Memory B cell (primary cell): ENCODE measurements at regions not wholly inside any gene's neighbourhood (a gene's known extent, or its start where the extent isn't known, plus 50 kb on each side); places are given as distances from the start of the nearest gene placed in this dataset.

Experiments used
- ATAC-seq: fragments of 150-1000 bp; cut with Tn5 transposase; 2 replicates; pipeline ENCODE4 v1.10.0; 2021; ENCODE audit warnings: low read depth, mild to moderate bottlenecking, moderate library complexity
- DNase-seq, 2 donors: peaks; one replicate each; pipeline ENCODE4 v3.0.0; 2022; ENCODE audit warnings: low spot score in 2 of 2
- H3K27ac Mint-ChIP-seq: one replicate; pipeline ENCODE4 v1.8.0; 2022; ENCODE audit warnings: mild to moderate bottlenecking, moderate library complexity, mixed read lengths
- H3K27me3 Mint-ChIP-seq: one replicate; pipeline ENCODE4 v1.8.0; 2022; ENCODE audit warnings: mixed read lengths
- H3K36me3 Mint-ChIP-seq: one replicate; pipeline ENCODE4 v1.8.0; 2022; ENCODE audit warnings: mild to moderate bottlenecking, mixed read lengths
- H3K4me1 Mint-ChIP-seq: one replicate; pipeline ENCODE4 v1.8.0; 2022; ENCODE audit warnings: mixed read lengths
- H3K4me3 Mint-ChIP-seq: one replicate; pipeline ENCODE4 v1.8.0; 2022; ENCODE audit warnings: mild to moderate bottlenecking, moderate library complexity, mixed read lengths
- H3K9me3 Mint-ChIP-seq: one replicate; pipeline ENCODE4 v1.8.0; 2022; ENCODE audit warnings: mixed read lengths

DNA sequence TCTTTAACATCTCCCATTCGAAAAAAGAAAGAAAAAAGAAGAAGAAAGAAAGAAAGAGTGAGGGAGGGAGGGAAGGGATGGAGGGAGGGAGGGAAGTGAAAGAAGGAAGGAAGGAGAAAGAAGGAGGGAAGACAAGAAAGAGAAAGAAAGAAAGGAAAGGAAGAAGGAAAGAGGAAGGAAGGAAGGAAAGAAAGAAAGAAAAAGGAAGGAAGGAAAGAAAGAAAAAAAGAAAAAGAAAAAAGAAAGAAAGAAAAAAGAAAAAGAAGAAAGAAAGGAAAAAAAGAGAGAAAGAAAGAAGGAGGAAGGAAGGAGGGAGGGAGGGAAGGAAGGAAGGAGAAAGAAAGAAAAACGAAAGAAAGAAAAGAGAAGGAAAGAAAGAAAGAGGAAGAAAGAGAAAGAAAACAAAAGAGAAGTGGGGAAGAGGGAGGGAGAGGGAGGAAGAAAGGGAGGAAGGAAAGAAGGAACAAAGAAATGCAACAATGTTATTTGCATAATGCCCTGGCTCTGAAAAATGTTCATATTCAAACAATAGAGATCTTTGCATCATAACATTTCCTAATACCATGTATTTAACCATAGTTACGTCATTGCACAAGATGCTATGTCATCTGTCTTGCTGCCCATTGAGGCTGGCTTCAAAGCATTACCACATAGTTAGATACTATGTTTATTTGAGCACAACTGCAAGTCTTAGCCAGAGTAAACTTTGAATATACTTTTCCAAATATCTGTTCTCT, 550.6 kb downstream of the DSC3 start:
- ATAC-seq = no peak
- Mint-ChIP-seq H3K4me3 (no peak overlapping the region), H3K9me3 (peaks cover 8% of the 10 kb centered on the region), H3K36me3 (no peaks in the 10 kb centered on the region), H3K4me1 (no peaks in the 10 kb centered on the region), H3K27me3 (no peaks in the 10 kb centered on the region), H3K27ac (no peak overlapping the region)
- DNase-seq = no peak

DNA sequence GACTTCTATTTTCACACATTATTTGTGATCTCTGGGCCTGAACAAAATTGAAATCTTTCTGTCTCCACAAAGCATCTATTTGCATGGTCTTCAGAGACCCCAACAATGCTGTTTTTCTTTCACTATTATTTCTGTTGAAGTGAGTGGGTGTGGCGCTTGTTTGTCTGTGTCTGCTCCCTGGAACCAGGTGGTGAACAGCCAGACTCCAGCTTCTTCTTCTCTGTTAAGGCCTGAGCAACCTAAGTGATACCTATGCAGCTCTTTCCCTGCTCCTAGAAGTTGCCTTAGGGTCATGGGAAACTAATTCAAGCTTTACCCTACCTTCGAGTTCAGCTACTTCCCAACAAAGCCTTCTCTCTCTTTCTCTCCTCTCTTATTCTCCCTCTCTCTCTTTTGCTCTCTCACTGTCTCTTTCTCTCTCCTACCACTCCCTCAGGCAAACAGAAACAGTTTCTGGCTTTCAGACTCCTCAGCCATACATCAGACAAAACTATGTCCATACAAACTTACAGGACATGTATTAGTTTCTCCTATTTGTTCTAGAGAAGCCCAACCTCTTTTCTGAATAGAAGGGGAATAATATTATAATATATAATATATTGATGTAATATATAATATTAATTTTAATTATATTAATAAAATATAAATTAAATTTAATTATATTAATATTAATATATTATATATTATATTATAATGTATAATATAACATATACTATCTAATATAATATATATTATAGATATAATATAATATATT, 552.5 kb downstream of the DSC3 start:
- ATAC-seq (no peak), DNase-seq (no peak)
- Mint-ChIP-seq H3K4me3 (no peak overlapping the region), H3K27ac (no peak overlapping the region), H3K9me3 (peaks cover 7% of the 10 kb centered on the region), H3K27me3 (no peaks in the 10 kb centered on the region), H3K4me1 (no peaks in the 10 kb centered on the region), H3K36me3 (no peaks in the 10 kb centered on the region)

- Mint-ChIP-seq H3K36me3 (no peaks in the 10 kb centered on the region), H3K4me1 (no peaks in the 10 kb centered on the region), H3K9me3 (peaks cover 7% of the 10 kb centered on the region), H3K27me3 (no peaks in the 10 kb centered on the region), H3K4me3 (no peak overlapping the region), H3K27ac (no peak overlapping the region)
- no peak for ATAC-seq
- DNase-seq = no peak
These were observed 554.6 kb downstream of the DSC3 start for GRCh38 chr18:30487962-30488361.

DNA sequence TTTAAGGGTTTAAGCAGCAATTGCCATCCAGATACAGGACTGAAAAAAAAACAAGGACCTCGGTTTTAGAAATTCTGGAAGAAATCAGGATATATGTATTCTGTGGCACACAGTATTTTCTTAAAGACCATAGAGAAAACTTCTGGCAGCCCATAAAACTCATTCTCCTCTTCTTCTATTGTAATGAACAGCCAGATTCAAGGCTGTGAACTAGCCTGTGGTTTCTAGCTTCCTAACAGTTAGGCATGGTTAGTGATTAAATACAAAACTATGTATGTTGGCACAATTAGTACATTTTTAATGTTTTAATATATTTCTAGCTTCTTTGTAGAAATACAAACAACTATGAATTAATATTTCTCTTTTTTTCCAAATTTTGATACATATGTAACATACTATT, 555.7 kb downstream of the DSC3 start:
- Mint-ChIP-seq H3K27me3 (no peaks in the 10 kb centered on the region), H3K36me3 (no peaks in the 10 kb centered on the region), H3K27ac (no peak overlapping the region), H3K4me3 (no peak overlapping the region), H3K4me1 (no peaks in the 10 kb centered on the region), H3K9me3 (peaks cover 5% of the 10 kb centered on the region)
- DNase-seq = no peak
- ATAC-seq = no peak

DNA sequence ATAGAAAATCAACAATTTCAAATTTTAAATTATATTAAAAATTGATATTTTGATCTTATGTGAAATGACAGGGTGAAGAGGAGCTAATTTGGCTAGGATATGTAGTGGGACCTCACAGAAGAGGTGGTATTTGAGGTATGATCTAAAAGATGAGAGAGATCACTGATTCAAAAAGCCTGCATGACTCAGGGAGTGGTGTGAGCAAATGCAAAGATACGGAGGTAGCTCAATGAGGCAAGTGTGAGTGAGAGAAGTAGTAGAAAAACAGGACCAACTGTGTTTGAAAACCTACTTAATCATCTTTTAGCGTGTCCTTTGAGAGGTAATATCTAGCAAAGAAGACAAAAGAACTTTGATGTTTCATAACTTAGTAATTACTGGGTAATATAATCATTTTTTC, 557.5 kb downstream of the DSC3 start:
- Mint-ChIP-seq H3K4me1 (no peaks in the 10 kb centered on the region), H3K27ac (no peak overlapping the region)
- no peak for ATAC-seq

DNA sequence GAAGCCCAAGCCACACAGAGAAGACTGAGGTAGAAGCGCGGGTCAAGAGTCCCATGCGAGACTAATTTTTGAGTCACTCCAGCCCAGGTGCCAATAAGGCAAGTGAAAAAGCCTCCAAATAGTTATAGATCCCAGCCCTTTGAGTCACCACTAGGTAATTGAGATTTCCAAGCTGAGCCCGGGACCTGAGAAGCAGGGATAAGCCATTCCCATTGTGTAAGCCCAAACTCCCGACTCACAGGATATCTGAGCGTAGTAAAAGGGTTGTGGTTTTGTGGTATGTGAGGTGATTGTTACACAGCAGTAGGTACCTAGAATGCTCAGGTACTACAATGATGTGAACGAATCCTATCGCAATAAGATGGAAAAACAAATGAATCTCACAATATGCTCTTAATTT, 560.7 kb downstream of the DSC3 start:
- Mint-ChIP-seq H3K27me3 (no peaks in the 10 kb centered on the region), H3K9me3 (peaks cover 3% of the 10 kb centered on the region), H3K36me3 (no peaks in the 10 kb centered on the region), H3K27ac (no peak overlapping the region), H3K4me1 (no peaks in the 10 kb centered on the region), H3K4me3 (no peak overlapping the region)
- ATAC-seq (no peak), DNase-seq (no peak)

More for the DNA sequence above, 557.5 kb downstream of the DSC3 start:
- Mint-ChIP-seq H3K9me3 (peaks cover 2% of the 10 kb centered on the region), H3K4me3 (no peak overlapping the region), H3K27me3 (no peaks in the 10 kb centered on the region), H3K36me3 (no peaks in the 10 kb centered on the region)
- no peak for DNase-seq

GRCh38 chr18:30469091-30469490, 573.5 kb downstream of the DSC3 start:
- H3K36me3 Mint-ChIP-seq = no peaks in the 10 kb centered on the region
- DNase-seq (no peak), ATAC-seq (no peak)
- H3K9me3 Mint-ChIP-seq = no peaks in the 10 kb centered on the region
- H3K27ac Mint-ChIP-seq = no peak overlapping the region
- H3K27me3 Mint-ChIP-seq = no peaks in the 10 kb centered on the region
- H3K4me3 Mint-ChIP-seq = no peak overlapping the region
- H3K4me1 Mint-ChIP-seq = no peaks in the 10 kb centered on the region

- no peak overlapping the region for H3K4me3 Mint-ChIP-seq
- ATAC-seq = no peak
- no peaks in the 10 kb centered on the region for H3K4me1 Mint-ChIP-seq
- no peaks in the 10 kb centered on the region for H3K36me3 Mint-ChIP-seq
- DNase-seq = no peak
- no peak overlapping the region for H3K27ac Mint-ChIP-seq
- H3K27me3 Mint-ChIP-seq = no peaks in the 10 kb centered on the region
- H3K9me3 Mint-ChIP-seq = no peaks in the 10 kb centered on the region
These were observed 577.4 kb downstream of the DSC3 start for GRCh38 chr18:30465096-30465495.

DNA sequence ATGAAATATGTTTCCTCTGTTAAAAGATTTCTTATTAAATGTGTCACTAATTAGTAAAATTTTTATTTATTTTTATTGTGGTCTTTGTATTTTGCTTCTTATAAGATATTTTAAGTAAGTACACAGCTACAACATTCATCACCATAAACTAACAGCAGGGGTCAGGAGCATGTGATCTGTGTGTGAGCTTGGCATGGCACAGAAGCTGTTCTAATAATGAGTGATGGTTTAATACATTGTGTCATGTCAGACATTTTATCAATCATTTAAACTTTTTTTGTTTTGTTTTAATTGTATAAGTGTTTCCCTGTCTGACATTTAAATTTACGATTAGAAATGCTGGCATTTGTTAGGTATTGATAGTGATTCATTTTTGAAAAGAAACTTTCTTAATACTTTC, 585.4 kb downstream of the DSC3 start:
- ATAC-seq (no peak), DNase-seq (no peak)
- H3K36me3 Mint-ChIP-seq = no peaks in the 10 kb centered on the region
- H3K4me1 Mint-ChIP-seq = no peaks in the 10 kb centered on the region
- H3K27ac Mint-ChIP-seq = no peak overlapping the region
- H3K27me3 Mint-ChIP-seq = no peaks in the 10 kb centered on the region
- no peak overlapping the region for H3K4me3 Mint-ChIP-seq
- H3K9me3 Mint-ChIP-seq = peaks cover 4% of the 10 kb centered on the region

DNA sequence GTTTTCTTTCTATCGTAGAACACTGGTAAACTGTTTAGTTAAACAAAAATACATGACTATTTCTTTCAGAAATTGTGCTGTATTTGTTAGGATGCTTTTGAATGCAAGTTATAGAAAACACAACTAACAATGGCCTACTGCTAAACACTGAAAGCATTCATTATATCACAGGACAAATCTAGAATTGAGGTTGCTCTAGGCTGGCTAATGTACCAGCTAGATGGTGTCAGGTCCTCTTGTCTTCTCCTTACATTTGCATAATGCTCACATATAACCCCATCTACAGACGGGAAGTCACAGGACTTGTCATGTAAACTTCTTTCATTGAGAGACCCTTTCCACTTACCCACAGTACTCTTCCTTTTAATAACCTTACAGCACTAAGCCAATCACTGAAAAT, 586.8 kb downstream of the DSC3 start:
- Mint-ChIP-seq H3K27ac (no peak overlapping the region), H3K4me3 (no peak overlapping the region), H3K4me1 (no peaks in the 10 kb centered on the region), H3K9me3 (peaks cover 4% of the 10 kb centered on the region), H3K36me3 (no peaks in the 10 kb centered on the region), H3K27me3 (no peaks in the 10 kb centered on the region)
- ATAC-seq (no peak), DNase-seq (no peak)

GRCh38 chr18:30454920-30455319, 587.6 kb downstream of the DSC3 start:
- Mint-ChIP-seq H3K27me3 (no peaks in the 10 kb centered on the region), H3K27ac (no peak overlapping the region), H3K36me3 (no peaks in the 10 kb centered on the region), H3K4me3 (no peak overlapping the region), H3K4me1 (no peaks in the 10 kb centered on the region), H3K9me3 (peaks cover 3% of the 10 kb centered on the region)
- no peak for ATAC-seq
- DNase-seq = no peak

- H3K4me3 Mint-ChIP-seq = no peak overlapping the region
These were observed 590.6 kb downstream of the DSC3 start for GRCh38 chr18:30451981-30452380.

DNA sequence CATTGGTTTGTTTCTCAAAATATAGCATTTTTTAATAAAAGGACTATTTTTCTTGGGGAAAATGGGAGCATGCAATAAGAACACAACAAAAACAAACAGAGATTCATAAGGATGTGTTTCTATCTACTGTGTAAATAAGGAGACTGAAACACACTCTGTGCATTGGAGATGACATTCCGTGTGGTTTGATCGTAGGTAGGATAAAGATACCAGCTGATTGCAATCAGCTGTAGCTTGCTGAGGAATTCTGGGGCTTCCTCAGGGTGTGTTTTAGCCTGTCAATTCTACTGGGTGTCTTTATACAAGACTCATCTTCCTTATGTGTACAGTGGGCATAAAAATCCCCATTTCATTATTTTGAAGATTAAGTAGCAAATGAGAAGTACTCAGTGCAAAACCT, 591.6 kb downstream of the DSC3 start:
- H3K4me3 Mint-ChIP-seq = no peak overlapping the region
- H3K4me1 Mint-ChIP-seq = no peaks in the 10 kb centered on the region
- ATAC-seq (no peak), DNase-seq (no peak)
- H3K36me3 Mint-ChIP-seq = no peaks in the 10 kb centered on the region
- H3K9me3 Mint-ChIP-seq = peaks cover under 1% of the 10 kb centered on the region
- H3K27me3 Mint-ChIP-seq = no peaks in the 10 kb centered on the region
- no peak overlapping the region for H3K27ac Mint-ChIP-seq

More at GRCh38 chr18:30451981-30452380, 590.6 kb downstream of the DSC3 start:
- DNase-seq (no peak), ATAC-seq (no peak)
- Mint-ChIP-seq H3K4me1 (no peaks in the 10 kb centered on the region), H3K9me3 (peaks cover 2% of the 10 kb centered on the region), H3K27ac (no peak overlapping the region), H3K36me3 (no peaks in the 10 kb centered on the region), H3K27me3 (no peaks in the 10 kb centered on the region)

DNA sequence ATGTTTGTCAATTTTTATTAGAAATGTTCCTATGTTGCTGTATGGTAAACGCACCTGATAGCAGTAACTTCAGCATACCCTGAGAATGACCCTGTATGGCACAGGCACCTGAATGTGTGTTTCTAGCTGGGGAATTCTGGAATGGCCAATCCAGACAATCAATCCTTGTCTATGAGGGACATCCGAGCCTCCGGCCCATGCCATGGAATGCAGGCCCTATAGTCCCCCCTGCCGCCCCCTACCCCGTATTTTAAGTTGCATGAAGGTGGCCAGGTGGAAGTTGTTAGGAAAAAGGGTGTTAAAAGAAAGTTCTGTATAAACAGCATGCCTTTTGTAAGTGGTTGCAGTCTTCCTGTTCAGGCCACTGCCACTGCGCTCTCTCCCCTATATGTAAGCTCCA, 595.9 kb downstream of the DSC3 start:
- H3K27me3 Mint-ChIP-seq = no peaks in the 10 kb centered on the region

DNA sequence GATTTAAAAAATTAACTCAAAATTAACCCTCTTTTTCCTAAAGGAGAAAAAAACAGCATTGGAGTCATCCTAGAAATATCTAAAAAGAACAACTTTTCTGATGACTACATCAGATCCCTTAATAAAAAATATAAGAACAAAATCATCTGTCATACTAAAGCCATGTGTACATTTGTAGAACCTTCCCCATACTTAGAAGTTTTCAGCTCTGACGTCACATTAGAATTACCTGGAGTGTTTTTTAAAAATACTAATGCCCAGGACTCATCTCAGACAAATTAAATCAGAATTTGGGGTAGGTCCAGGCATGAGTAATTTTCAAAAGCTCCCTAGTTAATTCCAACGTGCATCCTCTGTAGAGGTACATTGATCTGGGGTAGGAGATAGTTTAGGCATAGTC, 598.0 kb downstream of the DSC3 start:
- Mint-ChIP-seq H3K4me1 (no peaks in the 10 kb centered on the region), H3K27ac (no peak overlapping the region), H3K27me3 (no peaks in the 10 kb centered on the region), H3K36me3 (no peaks in the 10 kb centered on the region), H3K9me3 (no peaks in the 10 kb centered on the region), H3K4me3 (no peak overlapping the region)
- DNase-seq = no peak
- ATAC-seq = no peak

More for the DNA sequence above, 595.9 kb downstream of the DSC3 start:
- Mint-ChIP-seq H3K36me3 (no peaks in the 10 kb centered on the region), H3K4me3 (no peak overlapping the region), H3K4me1 (no peaks in the 10 kb centered on the region), H3K9me3 (no peaks in the 10 kb centered on the region), H3K27ac (no peak overlapping the region)
- no peak for ATAC-seq
- DNase-seq = no peak
